AG10803 (cell line): ENCODE measurements at regions not wholly inside any gene's neighbourhood (a gene's known extent, or its start where the extent isn't known, plus 50 kb on each side); places are given as distances from the start of the nearest gene placed in this dataset.

ENCODE experiments used
- DNase-seq: peaks from one replicate; pipeline ENCODE4 v3.0.0; 2010; ENCODE audit warnings: low read depth
- H3K4me3 ChIP-seq: 2 replicates; pipeline ENCODE4 v1.5.1; 2011; ENCODE audit warnings: mild to moderate bottlenecking, low read length, control low read depth
- CTCF ChIP-seq: conservative IDR thresholded peaks from 2 replicates; pipeline ENCODE4 v1.5.1; 2011; ENCODE audit warnings: mild to moderate bottlenecking, low read length, control low read depth, inconsistent platforms

- DNase-seq = no peak
- no peak for TF ChIP-seq CTCF
- H3K4me3 ChIP-seq = no peak overlapping the region
Measured at GRCh38 chr15:96390986-96391385, 60.5 kb downstream of the NR2F2 start.

GRCh38 chr15:96392380-96393208 lies 62.1 kb downstream of the NR2F2 start:
- H3K4me3 ChIP-seq = no peak overlapping the region
- TF ChIP-seq CTCF = no peak
- no peak for DNase-seq

GRCh38 chr15:96393209-96393513 lies 62.7 kb downstream of the NR2F2 start:
- TF ChIP-seq CTCF = no peak
- DNase-seq = no peak
- H3K4me3 ChIP-seq = no peak overlapping the region

GRCh38 chr15:96395687-96396086 lies 65.2 kb downstream of the NR2F2 start:
- no peak for TF ChIP-seq CTCF
- no peak for DNase-seq
- no peak overlapping the region for H3K4me3 ChIP-seq

- TF ChIP-seq CTCF = no peak
- DNase-seq = no peak
Measured at GRCh38 chr15:96398776-96399175, 68.3 kb downstream of the NR2F2 start.

GRCh38 chr15:96402403-96402802 lies 71.9 kb downstream of the NR2F2 start:
- no peak overlapping the region for H3K4me3 ChIP-seq
- TF ChIP-seq CTCF = no peak
- DNase-seq = no peak

More at GRCh38 chr15:96398776-96399175, 68.3 kb downstream of the NR2F2 start:
- H3K4me3 ChIP-seq = no peak overlapping the region

GRCh38 chr15:96403071-96403470 lies 72.6 kb downstream of the NR2F2 start:
- no peak overlapping the region for H3K4me3 ChIP-seq
- no peak for DNase-seq
- no peak for TF ChIP-seq CTCF
